HCT116 (cell line): ENCODE measurements at regions not wholly inside any gene's neighbourhood (a gene's known extent, or its start where the extent isn't known, plus 50 kb on each side); places are given as distances from the start of the nearest gene placed in this dataset.

Source experiments
- CBX3 ChIP-seq: IDR thresholded peaks from 2 replicates; pipeline ENCODE4 v1.6.1; 2012; ENCODE audit warnings: low read depth
- CEBPB ChIP-seq: IDR thresholded peaks from 2 replicates; pipeline ENCODE4 v1.6.1; 2012; ENCODE audit warnings: low read depth
- EGR1 ChIP-seq: IDR thresholded peaks from 2 replicates; pipeline ENCODE4 v1.6.1; 2012; ENCODE audit warnings: low read depth
- ELF1 ChIP-seq: IDR thresholded peaks from 2 replicates; pipeline ENCODE4 v1.6.1; 2012; ENCODE audit warnings: low read depth, borderline replicate concordance
- EZH2 ChIP-seq: fragments of 200-600 bp; sonication (generic); IDR thresholded peaks from 2 replicates; pipeline ENCODE4 v1.6.1; 2017; ENCODE audit warnings: antibody characterized with exemption, mixed run types
- TCF7L2 ChIP-seq: IDR thresholded peaks from 2 replicates; pipeline ENCODE4 v1.7.0; 2011; ENCODE audit warnings: borderline replicate concordance, inconsistent platforms; ENCODE audit not compliant: insufficient read depth, insufficient read length; ENCODE audit errors: extremely low read depth
- ZNF274 ChIP-seq: fragments of 200-500 bp; sonication (Bioruptor generic); IDR thresholded peaks from 2 replicates; pipeline ENCODE4 v1.6.1; 2014; ENCODE audit warnings: mild to moderate bottlenecking, low read depth, low read length, inconsistent platforms
- TF ChIP-seq, protein P1 (sequence below), 3 experiments: fragments of 200-600 bp in 1 of 3; sonication (generic) in 1 of 3; IDR thresholded peaks in 2 of 3; conservative IDR thresholded peaks in 1 of 3; 2 replicates each; pipeline ENCODE4 v1.5.1; 2012 to 2017; ENCODE audit warnings: low read depth in 2 of 3, low read length in 2 of 3, antibody characterized with exemption in 1 of 3, borderline replicate concordance in 1 of 3, control low read depth in 1 of 3, mild to moderate bottlenecking in 1 of 3, mixed read lengths in 1 of 3, mixed run types in 1 of 3, moderate library complexity in 1 of 3; ENCODE audit not compliant: insufficient read depth in 1 of 3
- TF ChIP-seq, protein P2 (sequence below): IDR thresholded peaks from 2 replicates; pipeline ENCODE4 v1.6.1; 2012; ENCODE audit warnings: low read depth
- TF ChIP-seq, protein P3 (sequence below): IDR thresholded peaks from 2 replicates; pipeline ENCODE4 v1.6.1; 2012
- TF ChIP-seq, protein P4 (sequence below): IDR thresholded peaks from 2 replicates; pipeline ENCODE4 v1.6.1; 2012

DNA sequence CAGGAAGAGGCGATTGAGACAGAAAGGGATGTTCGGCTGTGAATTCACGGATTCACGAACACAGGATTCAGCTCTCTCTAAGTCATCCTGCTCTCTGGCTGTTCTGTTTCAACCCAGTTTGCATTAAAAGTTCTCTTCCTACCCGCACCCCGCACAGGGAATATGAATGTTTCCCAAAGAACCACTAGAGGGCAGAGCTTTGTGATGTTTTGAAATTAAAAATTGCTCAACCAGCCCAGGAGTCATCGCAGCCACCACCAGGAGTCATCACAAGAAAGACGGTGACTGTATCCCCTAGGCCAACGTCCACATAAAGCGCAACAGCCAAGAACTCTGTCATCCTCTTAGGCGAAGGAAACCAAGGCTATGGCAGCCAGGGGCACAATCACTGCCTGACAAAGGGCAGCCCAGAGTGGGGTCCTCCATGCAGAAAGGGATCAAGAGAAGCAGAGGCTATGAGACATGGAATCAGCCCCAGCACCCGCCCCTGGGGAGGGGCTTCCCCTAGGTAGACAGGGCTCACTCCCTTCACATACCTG, 122.4 kb downstream of the WT1 start:
- TF ChIP-seq EZH2 (no peak), TCF7L2 (no peak), EGR1 (no peak), CBX3 (peak; percentile 44; the same call in 1 of the 2 replicates), ELF1 (no peak), CEBPB (peak; percentile 91), ZNF274 (no peak)
- TF ChIP-seq, protein P1, sequence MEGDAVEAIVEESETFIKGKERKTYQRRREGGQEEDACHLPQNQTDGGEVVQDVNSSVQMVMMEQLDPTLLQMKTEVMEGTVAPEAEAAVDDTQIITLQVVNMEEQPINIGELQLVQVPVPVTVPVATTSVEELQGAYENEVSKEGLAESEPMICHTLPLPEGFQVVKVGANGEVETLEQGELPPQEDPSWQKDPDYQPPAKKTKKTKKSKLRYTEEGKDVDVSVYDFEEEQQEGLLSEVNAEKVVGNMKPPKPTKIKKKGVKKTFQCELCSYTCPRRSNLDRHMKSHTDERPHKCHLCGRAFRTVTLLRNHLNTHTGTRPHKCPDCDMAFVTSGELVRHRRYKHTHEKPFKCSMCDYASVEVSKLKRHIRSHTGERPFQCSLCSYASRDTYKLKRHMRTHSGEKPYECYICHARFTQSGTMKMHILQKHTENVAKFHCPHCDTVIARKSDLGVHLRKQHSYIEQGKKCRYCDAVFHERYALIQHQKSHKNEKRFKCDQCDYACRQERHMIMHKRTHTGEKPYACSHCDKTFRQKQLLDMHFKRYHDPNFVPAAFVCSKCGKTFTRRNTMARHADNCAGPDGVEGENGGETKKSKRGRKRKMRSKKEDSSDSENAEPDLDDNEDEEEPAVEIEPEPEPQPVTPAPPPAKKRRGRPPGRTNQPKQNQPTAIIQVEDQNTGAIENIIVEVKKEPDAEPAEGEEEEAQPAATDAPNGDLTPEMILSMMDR (IDR thresholded peaks at IDR 0.05 in 2 of 3, conservative IDR thresholded peaks at IDR 0.05 in 1 of 3; ENCODE audit: borderline replicate concordance in 1 of 3, insufficient read depth in 1 of 3, low read depth in 2 of 3, low read length in 2 of 3) = peak; percentile 77 to 94 (median 85)
- TF ChIP-seq, protein P2, sequence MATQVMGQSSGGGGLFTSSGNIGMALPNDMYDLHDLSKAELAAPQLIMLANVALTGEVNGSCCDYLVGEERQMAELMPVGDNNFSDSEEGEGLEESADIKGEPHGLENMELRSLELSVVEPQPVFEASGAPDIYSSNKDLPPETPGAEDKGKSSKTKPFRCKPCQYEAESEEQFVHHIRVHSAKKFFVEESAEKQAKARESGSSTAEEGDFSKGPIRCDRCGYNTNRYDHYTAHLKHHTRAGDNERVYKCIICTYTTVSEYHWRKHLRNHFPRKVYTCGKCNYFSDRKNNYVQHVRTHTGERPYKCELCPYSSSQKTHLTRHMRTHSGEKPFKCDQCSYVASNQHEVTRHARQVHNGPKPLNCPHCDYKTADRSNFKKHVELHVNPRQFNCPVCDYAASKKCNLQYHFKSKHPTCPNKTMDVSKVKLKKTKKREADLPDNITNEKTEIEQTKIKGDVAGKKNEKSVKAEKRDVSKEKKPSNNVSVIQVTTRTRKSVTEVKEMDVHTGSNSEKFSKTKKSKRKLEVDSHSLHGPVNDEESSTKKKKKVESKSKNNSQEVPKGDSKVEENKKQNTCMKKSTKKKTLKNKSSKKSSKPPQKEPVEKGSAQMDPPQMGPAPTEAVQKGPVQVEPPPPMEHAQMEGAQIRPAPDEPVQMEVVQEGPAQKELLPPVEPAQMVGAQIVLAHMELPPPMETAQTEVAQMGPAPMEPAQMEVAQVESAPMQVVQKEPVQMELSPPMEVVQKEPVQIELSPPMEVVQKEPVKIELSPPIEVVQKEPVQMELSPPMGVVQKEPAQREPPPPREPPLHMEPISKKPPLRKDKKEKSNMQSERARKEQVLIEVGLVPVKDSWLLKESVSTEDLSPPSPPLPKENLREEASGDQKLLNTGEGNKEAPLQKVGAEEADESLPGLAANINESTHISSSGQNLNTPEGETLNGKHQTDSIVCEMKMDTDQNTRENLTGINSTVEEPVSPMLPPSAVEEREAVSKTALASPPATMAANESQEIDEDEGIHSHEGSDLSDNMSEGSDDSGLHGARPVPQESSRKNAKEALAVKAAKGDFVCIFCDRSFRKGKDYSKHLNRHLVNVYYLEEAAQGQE = no peak
- TF ChIP-seq, protein P3, sequence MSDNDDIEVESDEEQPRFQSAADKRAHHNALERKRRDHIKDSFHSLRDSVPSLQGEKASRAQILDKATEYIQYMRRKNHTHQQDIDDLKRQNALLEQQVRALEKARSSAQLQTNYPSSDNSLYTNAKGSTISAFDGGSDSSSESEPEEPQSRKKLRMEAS = no peak
- TF ChIP-seq, protein P4, sequence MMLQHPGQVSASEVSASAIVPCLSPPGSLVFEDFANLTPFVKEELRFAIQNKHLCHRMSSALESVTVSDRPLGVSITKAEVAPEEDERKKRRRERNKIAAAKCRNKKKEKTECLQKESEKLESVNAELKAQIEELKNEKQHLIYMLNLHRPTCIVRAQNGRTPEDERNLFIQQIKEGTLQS = no peak
